SK-N-SH (cell line): ENCODE measurements at regions not wholly inside any gene's neighbourhood (a gene's known extent, or its start where the extent isn't known, plus 50 kb on each side); places are given as distances from the start of the nearest gene placed in this dataset.

Experiments used
- CTCF ChIA-PET: fragments of 300-600, 350-600 bp; formaldehyde crosslinking; extraction: SDS; loops from one replicate; lab custom pipeline; 2021; lab: Yijun Ruan, JAX
- POLR2A ChIA-PET: fragments of 350-600 bp; sonication (Branson Sonifier 250); formaldehyde crosslinking; extraction: SDS; loops from one replicate; lab custom pipeline; 2020; ENCODE audit warnings: antibody characterized with exemption, inconsistent platforms; lab: Yijun Ruan, JAX
- DNase-seq: peaks from one replicate; pipeline ENCODE4 v3.0.0; 2012
- H2AFZ ChIP-seq: fragments of 200-600 bp; sonication (generic); 2 replicates; pipeline ENCODE4 v1.8.1; 2016; ENCODE audit warnings: antibody characterized with exemption, mild to moderate bottlenecking, low read depth
- H3F3A ChIP-seq: fragments of 200-600 bp; sonication (generic); replicated peaks from 2 replicates; pipeline ENCODE3; 2016; ENCODE audit warnings: antibody characterized with exemption, mild to moderate bottlenecking; ENCODE audit not compliant: insufficient read depth
- H3K27ac ChIP-seq, 2 experiments: fragments of 200-500 bp in 1 of 2; fragments of 200-600 bp in 1 of 2; sonication (Bioruptor generic) in 1 of 2; sonication (generic), shearing (Covaris generic) in 1 of 2; 2 replicates each; pipeline versions ENCODE4 v1.5.1 to v1.6.1; 2014 to 2016; ENCODE audit warnings: low read depth in 2 of 2, inconsistent platforms in 1 of 2, low read length in 1 of 2, mild to moderate bottlenecking in 1 of 2, mixed read lengths in 1 of 2
- H3K27me3 ChIP-seq: fragments of 200-600 bp; sonication (generic), shearing (Covaris generic); 2 replicates; pipeline ENCODE4 v1.6.1; 2016; ENCODE audit warnings: mixed run types; ENCODE audit not compliant: insufficient read depth
- H3K36me3 ChIP-seq, 2 experiments: fragments of 200-500 bp in 1 of 2; fragments of 200-600 bp in 1 of 2; sonication (Bioruptor generic) in 1 of 2; sonication (generic) in 1 of 2; replicated peaks in 1 of 2; 2 replicates each; pipeline versions ENCODE3 to v1.5.1; 2014 to 2016; ENCODE audit warnings: low read length in 1 of 2, mild to moderate bottlenecking in 1 of 2; ENCODE audit not compliant: insufficient read depth in 2 of 2, control insufficient read depth in 1 of 2
- H3K4me1 ChIP-seq, 2 experiments: fragments of 200-500 bp in 1 of 2; fragments of 200-600 bp in 1 of 2; sonication (Bioruptor generic) in 1 of 2; sonication (generic), shearing (Covaris generic) in 1 of 2; 2 replicates each; pipeline versions ENCODE4 v1.5.1 to v1.6.1; 2014 to 2016; ENCODE audit warnings: low read depth in 1 of 2, low read length in 1 of 2, mixed run types in 1 of 2; ENCODE audit not compliant: insufficient read depth in 2 of 2, control insufficient read depth in 1 of 2
- H3K4me2 ChIP-seq: fragments of 200-600 bp; sonication (generic), shearing (Covaris generic); 2 replicates; pipeline ENCODE4 v1.6.1; 2017; ENCODE audit warnings: mixed run types
- H3K4me3 ChIP-seq, 2 experiments: fragments of 200-500 bp in 1 of 2; fragments of 200-600 bp in 1 of 2; sonication (Bioruptor generic) in 1 of 2; sonication (generic), shearing (Covaris generic) in 1 of 2; 2 replicates each; pipeline versions ENCODE4 v1.5.1 to v1.8.1; 2014 to 2016; ENCODE audit warnings: low read depth in 2 of 2, inconsistent platforms in 1 of 2, low read length in 1 of 2, mild to moderate bottlenecking in 1 of 2, mixed read lengths in 1 of 2, moderate library complexity in 1 of 2
- H3K79me2 ChIP-seq: fragments of 200-600 bp; sonication (generic); 2 replicates; pipeline ENCODE4 v1.8.1; 2017; ENCODE audit warnings: mild to moderate bottlenecking; ENCODE audit not compliant: insufficient read depth
- H3K9ac ChIP-seq: fragments of 200-600 bp; sonication (generic); 2 replicates; pipeline ENCODE4 v1.6.1; 2017; ENCODE audit warnings: mixed run types
- H3K9me2 ChIP-seq: fragments of 200-600 bp; sonication (generic); 2 replicates; pipeline ENCODE4 v1.6.1; 2017; ENCODE audit warnings: mixed run types
- H3K9me3 ChIP-seq: fragments of 200-600 bp; sonication (generic); 2 replicates; pipeline ENCODE4 v1.6.1; 2017; ENCODE audit warnings: mixed run types, mild to moderate bottlenecking, moderate library complexity
- H4K20me1 ChIP-seq: fragments of 200-600 bp; sonication (generic); 2 replicates; pipeline ENCODE4 v1.6.1; 2017; ENCODE audit warnings: mild to moderate bottlenecking, mixed run types; ENCODE audit not compliant: insufficient read depth
- CHD2 ChIP-seq: fragments of 150-350 bp; IDR thresholded peaks from 2 replicates; pipeline ENCODE4 v1.6.1; 2018; ENCODE audit warnings: low read length; ENCODE audit not compliant: partially characterized antibody
- CTCF ChIP-seq: fragments of 200-600 bp; sonication (generic); IDR thresholded peaks from 2 replicates; pipeline ENCODE4 v1.6.1; 2017; ENCODE audit warnings: antibody characterized with exemption, mild to moderate bottlenecking, moderate library complexity
- ELF1 ChIP-seq: IDR thresholded peaks from 2 replicates; pipeline ENCODE4 v1.4.0; 2012
- EP300 ChIP-seq, 2 experiments: IDR thresholded peaks; 2 replicates each; pipeline versions ENCODE4 v1.4.0 to v1.6.1; 2012; ENCODE audit warnings: borderline replicate concordance in 1 of 2, low read depth in 1 of 2, low read length in 1 of 2
- EZH2phosphoT487 ChIP-seq: fragments of 200-600 bp; sonication (generic); IDR thresholded peaks from 2 replicates; pipeline ENCODE4 v1.6.1; 2017; ENCODE audit warnings: low read depth, mixed run types, mild to moderate bottlenecking, antibody characterized with exemption, moderate library complexity, borderline replicate concordance
- FOSL2 ChIP-seq: IDR thresholded peaks from 2 replicates; pipeline ENCODE4 v1.4.0; 2012; ENCODE audit warnings: low read depth, mild to moderate bottlenecking, moderate library complexity, borderline replicate concordance
- FOXJ3 ChIP-seq: sonication (generic); formaldehyde crosslinking; IDR thresholded peaks from 2 replicates; pipeline ENCODE4 v1.5.1; 2020; ENCODE audit warnings: mild to moderate bottlenecking, missing genetic modification reagents
- FOXM1 ChIP-seq: IDR thresholded peaks from 2 replicates; pipeline ENCODE4 v1.4.0; 2012; ENCODE audit warnings: low read depth, mild to moderate bottlenecking
- GABPA ChIP-seq: IDR thresholded peaks from 2 replicates; pipeline ENCODE4 v1.4.0; 2012; ENCODE audit warnings: low read depth, mild to moderate bottlenecking
- GATA2 ChIP-seq: sonication (generic); formaldehyde crosslinking; IDR thresholded peaks from 2 replicates; pipeline ENCODE4 v1.5.0; 2020; ENCODE audit warnings: mild to moderate bottlenecking, missing genetic modification reagents
- IRF3 ChIP-seq: fragments of 150-350 bp; IDR thresholded peaks from 2 replicates; pipeline ENCODE4 v1.6.1; 2016; ENCODE audit warnings: mild to moderate bottlenecking, low read depth, low read length
- JUND ChIP-seq: IDR thresholded peaks from 2 replicates; pipeline ENCODE4 v1.4.0; 2012
- MEF2A ChIP-seq: IDR thresholded peaks from 2 replicates; pipeline ENCODE4 v1.4.0; 2012; ENCODE audit warnings: low read depth, borderline replicate concordance
- MXI1 ChIP-seq: IDR thresholded peaks from 2 replicates; pipeline ENCODE4 v1.6.1; 2012; ENCODE audit warnings: mild to moderate bottlenecking, low read depth, low read length, improper control_type of control experiment
- NFIC ChIP-seq: IDR thresholded peaks from 2 replicates; pipeline ENCODE4 v1.4.0; 2012; ENCODE audit warnings: borderline replicate concordance
- POLR2AphosphoS5 ChIP-seq: IDR thresholded peaks from 2 replicates; pipeline ENCODE4 v1.6.1; 2012; ENCODE audit warnings: low read depth, low read length
- REST ChIP-seq: IDR thresholded peaks from 2 replicates; pipeline ENCODE4 v1.6.1; 2012; ENCODE audit warnings: mild to moderate bottlenecking, low read depth, low read length, moderate library complexity
- RFX5 ChIP-seq: IDR thresholded peaks from 2 replicates; pipeline ENCODE4 v1.6.1; 2012; ENCODE audit warnings: mild to moderate bottlenecking, improper control_type of control experiment, low read length
- RXRA ChIP-seq: IDR thresholded peaks from 2 replicates; pipeline ENCODE4 v1.4.0; 2012; ENCODE audit warnings: low read depth, mild to moderate bottlenecking, borderline replicate concordance
- TAF1 ChIP-seq: IDR thresholded peaks from 2 replicates; pipeline ENCODE4 v1.6.1; 2012; ENCODE audit warnings: low read depth, mild to moderate bottlenecking, low read length, moderate library complexity, borderline replicate concordance
- TEAD4 ChIP-seq: IDR thresholded peaks from 2 replicates; pipeline ENCODE4 v1.4.0; 2012; ENCODE audit warnings: mild to moderate bottlenecking, borderline replicate concordance; ENCODE audit not compliant: insufficient read depth
- WGBS: methylation state at CpG from one replicate; pipeline ENCODE4 v1.1.6; 2017; ENCODE audit warnings: low lambda C conversion rate; 5-methylcytosine and 5-hydroxymethylcytosine counted together

GRCh38 chr1:14392161-14392858 is 206.2 kb upstream of the KAZN start:
- Histone ChIP-seq H3K36me3 (no peaks in the 10 kb centered on the region), H3K9me3 (no peaks in the 10 kb centered on the region), H2AFZ (no peak overlapping the region), H3K79me2 (no peaks in the 10 kb centered on the region), H3K9ac (no peak overlapping the region), H3K4me3 (no peak overlapping the region), H3K9me2 (no peaks in the 10 kb centered on the region), H3K4me2 (no peak overlapping the region), H3K27me3 (no peaks in the 10 kb centered on the region), H3K27ac (no peak overlapping the region), H3F3A (no peaks in the 10 kb centered on the region), H4K20me1 (no peaks in the 10 kb centered on the region), H3K4me1 (no peaks in the 10 kb centered on the region)
- 21% methylated on average over 8 of the region's 12 CpGs for WGBS
- ChIA-PET CTCF (no interaction called here), POLR2A (no interaction called here)
- no peak for TF ChIP-seq EP300 (IDR thresholded peaks at IDR 0.05; ENCODE audit: borderline replicate concordance in 1 of 2, low read depth in 1 of 2, low read length in 1 of 2)
- no peak for TF ChIP-seq FOXM1
- no peak for TF ChIP-seq EZH2phosphoT487
- no peak for TF ChIP-seq ELF1
- TF ChIP-seq FOSL2, result no peak
- no peak for TF ChIP-seq JUND
- TF ChIP-seq RXRA, result no peak
- TF ChIP-seq GATA2 (CRISPR knock-in tag), result no peak
- DNase-seq, result no peak

GRCh38 chr1:14392859-14393365 is 205.6 kb upstream of the KAZN start:
- Histone ChIP-seq H3K4me2 (no peak overlapping the region), H2AFZ (no peak overlapping the region), H3F3A (no peaks in the 10 kb centered on the region), H3K36me3 (no peaks in the 10 kb centered on the region), H3K9ac (no peak overlapping the region), H3K27me3 (no peaks in the 10 kb centered on the region), H3K9me3 (no peaks in the 10 kb centered on the region), H3K27ac (no peak overlapping the region), H3K4me1 (no peaks in the 10 kb centered on the region), H3K9me2 (no peaks in the 10 kb centered on the region), H3K4me3 (no peak overlapping the region), H3K79me2 (no peaks in the 10 kb centered on the region), H4K20me1 (no peaks in the 10 kb centered on the region)
- no peak for TF ChIP-seq REST
- no peak for TF ChIP-seq MXI1
- TF ChIP-seq CTCF, result no peak
- no peak for TF ChIP-seq TAF1
- TF ChIP-seq TEAD4, result no peak
- no peak for TF ChIP-seq IRF3
- no peak for TF ChIP-seq RFX5
- no peak for TF ChIP-seq MEF2A
- TF ChIP-seq FOXJ3 (CRISPR knock-in tag), result no peak
- no peak for TF ChIP-seq JUND
- TF ChIP-seq FOSL2, result no peak
- TF ChIP-seq EP300 (IDR thresholded peaks at IDR 0.05; ENCODE audit: borderline replicate concordance in 1 of 2, low read depth in 1 of 2, low read length in 1 of 2), result no peak
- no peak for TF ChIP-seq GABPA
- no peak for TF ChIP-seq NFIC
- no peak for TF ChIP-seq POLR2AphosphoS5
- no peak for TF ChIP-seq EZH2phosphoT487
- TF ChIP-seq CHD2, result no peak
- ChIA-PET CTCF (no interaction called here), POLR2A (no interaction called here)
- 22% methylated on average over 5 of the region's 5 CpGs for WGBS
- no peak for DNase-seq
